Right renal cortex interstitium (tissue), 3 donors: ENCODE measurements at regions not wholly inside any gene's neighbourhood (a gene's known extent, or its start where the extent isn't known, plus 50 kb on each side); places are given as distances from the start of the nearest gene placed in this dataset.
"Not testable (repeated sequence)": the region's sequence is repeated elsewhere in the genome, so short reads cannot be mapped to it uniquely, and the experiment has no call there.

Experiments
- DNase-seq, 3 donors: peaks; one replicate each; pipeline ENCODE4 v3.0.0-alpha.2; 2013; ENCODE audit warnings: low read depth in 3 of 3, low spot score in 2 of 3

DNA sequence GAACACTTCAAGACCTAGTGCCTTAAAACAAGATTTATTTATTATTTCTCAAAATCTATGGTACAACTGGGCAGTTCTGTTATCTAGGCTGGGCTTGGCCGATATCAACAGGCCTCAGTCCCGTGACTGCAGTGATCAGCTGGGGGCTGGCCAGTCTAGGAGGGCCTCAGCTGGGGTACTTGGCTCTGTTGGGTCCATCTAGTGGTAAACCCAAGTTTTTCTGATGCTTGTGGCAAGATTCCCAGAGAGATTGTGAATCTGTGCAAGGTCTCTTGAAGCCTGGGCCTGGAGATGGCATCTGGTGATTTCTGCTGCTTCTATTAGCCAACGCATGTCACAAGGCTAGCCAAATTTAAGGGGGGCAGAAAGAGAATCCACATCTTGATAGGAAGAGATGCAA lies 482.4 kb upstream of the SGO1 start:
- DNase-seq: no peak

DNA sequence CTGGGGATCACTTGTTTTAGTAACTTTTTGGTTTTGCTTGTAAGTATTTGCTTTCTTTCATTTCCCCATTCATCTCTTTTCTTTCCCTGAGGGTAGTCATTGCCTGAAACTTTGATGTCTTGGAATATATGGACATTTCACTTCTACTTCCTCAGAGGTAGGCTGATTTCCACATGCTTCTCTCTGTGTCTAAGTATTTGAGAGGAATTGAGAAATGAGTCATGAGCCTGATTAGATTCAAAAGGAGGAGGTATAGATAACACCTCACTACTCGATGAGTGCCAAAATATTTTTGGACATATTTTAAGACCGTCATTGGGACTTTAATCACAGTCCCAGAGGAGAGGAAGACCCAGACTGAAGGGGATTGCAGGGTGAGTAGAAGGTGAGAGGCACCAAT lies 480.1 kb upstream of the SGO1 start:
- DNase-seq: no peak

DNA sequence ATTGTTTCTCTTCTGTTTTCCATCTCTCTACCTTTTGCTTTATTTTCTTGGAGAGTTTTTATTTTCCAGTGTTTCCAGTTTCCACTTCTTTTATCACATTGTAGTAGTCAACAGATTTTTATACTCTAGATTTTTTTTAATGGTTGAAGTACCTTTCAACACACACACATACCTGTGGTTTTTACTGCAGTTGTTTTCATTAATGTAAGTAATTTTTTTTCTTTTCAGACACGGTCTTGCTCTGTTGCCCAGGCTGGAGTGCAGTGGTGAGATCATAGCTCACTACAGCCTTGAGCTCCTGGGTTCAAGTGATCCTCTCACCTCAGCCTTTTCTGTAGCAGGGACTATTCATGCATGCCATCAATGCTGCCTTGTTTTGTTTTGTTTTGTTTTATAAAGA lies 472.5 kb upstream of the SGO1 start:
- DNase-seq: no peak

DNA sequence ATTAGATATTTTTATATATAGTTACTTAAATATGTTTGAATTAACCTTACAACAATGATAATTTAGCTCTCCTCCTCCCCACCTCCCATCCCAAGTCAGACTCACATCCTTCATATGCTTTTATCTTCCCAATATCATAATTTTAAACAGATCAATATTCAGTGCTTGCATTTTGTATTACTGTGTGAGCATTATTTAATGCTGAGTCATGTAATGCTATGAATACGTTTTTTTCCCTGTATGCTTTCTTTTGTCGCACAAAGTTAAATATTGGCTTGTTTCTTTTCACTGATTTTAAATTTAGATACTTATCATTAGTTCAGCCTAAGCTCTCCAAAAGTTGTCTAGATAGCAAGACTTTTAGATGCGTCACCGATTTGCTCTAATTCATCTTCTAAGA lies 471.6 kb upstream of the SGO1 start:
- no peak for DNase-seq

DNA sequence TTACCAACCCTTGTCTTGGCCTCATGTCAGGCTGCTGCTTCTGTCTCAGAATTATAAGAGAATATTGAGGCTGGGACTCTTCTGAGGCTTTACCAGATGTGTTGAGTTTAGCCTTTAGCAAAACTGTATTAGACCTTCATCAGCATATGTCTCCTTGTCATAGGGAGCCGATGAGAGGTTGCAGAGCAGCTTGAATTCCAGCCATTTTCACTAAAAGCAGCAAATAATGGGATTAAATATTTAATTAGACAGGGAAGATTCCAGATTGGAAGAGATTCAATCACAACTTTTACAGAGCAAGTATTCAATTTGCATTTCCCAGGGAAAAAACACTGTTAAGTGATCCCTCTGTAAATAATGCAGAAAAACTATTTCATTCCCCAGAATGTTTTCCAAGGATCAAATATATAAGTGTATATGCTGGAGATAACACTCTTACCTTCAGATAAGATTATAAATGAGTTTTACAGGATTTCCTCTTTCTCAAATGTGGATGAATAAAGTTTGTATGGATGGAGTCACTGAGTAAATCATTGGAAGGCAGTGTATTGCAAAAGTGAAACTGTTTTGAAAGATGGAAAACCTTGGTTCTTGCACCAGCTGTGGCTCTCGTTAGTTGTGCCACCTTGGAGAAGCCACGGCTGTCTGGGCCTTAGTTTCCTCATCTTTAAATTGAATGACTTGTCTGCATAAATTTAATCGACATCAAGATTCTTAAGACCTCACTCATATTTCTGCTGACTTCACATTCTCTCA lies 466.4 kb upstream of the SGO1 start:
- DNase-seq: no peak

DNA sequence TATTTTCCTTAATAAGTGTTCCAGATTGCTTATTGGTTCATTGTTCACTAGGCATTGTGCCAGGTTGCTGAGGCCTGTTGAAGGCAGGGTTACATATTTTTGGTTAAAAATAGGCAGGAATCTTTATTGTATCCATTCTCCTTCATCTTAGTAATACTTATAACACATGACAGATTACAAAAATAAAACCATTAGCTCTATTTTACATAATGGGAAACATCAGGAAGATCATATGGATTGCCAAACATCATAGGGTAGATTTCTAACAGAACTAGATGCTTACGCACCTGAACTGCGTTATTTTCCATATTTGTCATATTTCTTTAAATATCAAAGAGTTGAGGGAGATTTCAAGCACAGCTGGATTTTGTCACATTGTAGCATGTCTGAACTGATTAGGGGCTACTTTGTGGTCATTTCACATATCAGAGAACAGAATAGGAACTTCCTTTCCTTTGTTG lies 462.9 kb upstream of the SGO1 start:
- no peak for DNase-seq

DNA sequence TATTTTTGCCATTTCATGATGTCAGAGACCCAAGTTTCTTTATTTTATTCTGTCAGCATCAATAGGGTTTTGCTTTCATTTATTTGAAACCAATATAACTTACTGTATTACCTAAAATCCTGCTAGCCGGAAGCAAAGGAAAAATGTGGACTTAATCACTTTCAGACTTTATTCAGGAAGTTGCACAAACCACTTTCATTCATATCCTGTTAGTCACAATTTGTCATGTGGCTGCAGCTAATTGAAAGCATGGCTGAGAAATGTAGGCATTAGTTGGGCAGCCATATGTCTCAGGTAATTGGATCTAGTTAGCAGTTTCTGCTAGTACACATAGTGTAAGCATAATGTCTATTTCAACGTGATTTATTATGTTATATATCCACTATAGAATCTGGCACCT lies 462.3 kb upstream of the SGO1 start:
- DNase-seq: no peak

DNA sequence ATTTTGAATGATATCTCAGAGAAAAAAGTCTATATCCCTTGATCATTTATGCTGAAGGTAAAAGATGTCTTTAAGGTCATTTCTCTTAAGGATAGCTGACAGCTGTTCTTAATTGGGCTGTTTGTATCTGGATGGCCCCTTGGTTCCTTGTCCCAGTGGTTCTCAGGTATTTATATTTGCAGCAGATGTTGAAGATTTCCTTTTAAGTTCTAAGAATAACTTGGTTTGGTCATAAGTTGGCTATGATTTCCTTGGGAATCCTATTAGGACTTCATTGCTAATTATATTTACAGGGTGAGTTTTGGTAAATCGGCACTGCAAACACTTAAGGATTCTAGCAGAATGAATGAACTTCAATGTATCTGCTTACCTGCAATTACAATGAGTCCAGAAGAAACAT lies 460.4 kb upstream of the SGO1 start:
- no peak for DNase-seq

DNA sequence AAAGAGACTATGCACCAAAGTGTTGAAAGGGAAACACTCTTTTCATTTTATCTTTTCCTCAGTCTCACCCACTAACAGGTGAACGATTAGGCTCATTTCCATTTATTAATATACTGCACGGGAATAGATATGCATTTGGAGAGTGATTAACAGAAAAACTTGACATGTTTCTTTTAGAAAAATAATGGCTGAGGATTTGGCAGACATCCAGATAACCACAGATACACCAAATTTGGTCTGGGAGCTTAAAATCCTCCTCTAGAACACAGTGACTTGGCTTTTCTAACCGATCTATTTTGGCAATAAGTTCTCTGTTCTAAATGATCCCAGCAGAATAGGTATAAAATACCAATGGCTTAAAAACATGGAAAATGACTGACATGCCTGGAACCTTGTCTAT lies 459.3 kb upstream of the SGO1 start:
- no peak for DNase-seq

DNA sequence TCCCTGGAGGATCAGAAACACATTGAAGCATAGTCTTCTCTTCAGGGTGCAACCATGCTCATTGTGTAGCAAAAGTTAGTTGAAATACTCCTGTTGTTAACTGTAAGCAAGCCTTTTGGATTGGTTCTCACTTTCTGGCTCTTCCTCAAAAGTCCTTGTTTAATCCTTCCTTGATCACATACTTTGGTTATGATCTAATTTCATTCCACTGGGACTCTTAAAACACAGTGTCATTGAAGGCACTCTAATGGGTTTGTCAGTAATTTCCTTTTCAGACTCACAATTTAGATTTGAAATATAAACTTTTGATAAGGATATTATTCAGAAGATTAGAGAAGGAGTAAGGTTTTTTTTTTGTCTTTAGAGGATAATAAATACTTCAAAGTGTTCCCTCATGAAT lies 451.7 kb upstream of the SGO1 start:
- no peak for DNase-seq

DNA sequence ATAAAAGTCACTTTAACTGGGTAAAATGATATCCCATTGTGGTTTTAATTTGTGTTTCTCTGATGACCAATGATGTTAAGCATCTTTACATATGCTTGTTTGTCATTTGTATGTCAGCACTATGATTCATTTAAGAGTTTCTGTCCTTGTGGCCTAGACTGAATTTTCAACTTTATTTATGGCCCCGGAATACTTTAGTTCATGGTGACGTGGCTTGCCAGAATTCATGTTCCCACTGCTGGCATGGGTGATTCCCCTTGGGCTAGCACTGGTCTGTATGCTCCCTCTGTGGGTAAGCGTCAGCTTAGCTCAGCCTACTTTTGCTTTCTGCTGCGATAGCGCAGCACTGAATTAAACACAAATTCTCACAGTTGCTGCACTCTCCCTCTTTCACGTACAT lies 436.3 kb upstream of the SGO1 start:
- DNase-seq: no peak

DNA sequence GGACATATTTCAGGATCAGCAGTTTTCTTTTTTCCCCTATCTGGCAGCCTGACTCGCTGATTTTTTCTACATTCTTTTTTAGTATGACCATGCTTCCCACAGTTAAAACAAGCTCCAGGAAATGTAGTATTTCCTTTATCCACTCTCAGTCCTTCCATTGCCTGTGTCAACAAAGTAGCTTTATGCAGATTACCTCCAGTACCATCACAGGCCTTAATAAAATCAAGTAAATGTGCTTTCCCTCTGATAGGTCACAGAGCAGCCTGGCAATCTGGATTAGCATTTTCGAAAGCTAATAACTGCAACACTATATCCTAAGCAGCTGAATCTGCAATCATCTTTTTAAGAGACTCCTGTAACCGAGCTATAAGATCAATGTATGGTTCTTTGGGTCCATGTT lies 432.6 kb upstream of the SGO1 start:
- not testable (repeated sequence) for DNase-seq

DNA sequence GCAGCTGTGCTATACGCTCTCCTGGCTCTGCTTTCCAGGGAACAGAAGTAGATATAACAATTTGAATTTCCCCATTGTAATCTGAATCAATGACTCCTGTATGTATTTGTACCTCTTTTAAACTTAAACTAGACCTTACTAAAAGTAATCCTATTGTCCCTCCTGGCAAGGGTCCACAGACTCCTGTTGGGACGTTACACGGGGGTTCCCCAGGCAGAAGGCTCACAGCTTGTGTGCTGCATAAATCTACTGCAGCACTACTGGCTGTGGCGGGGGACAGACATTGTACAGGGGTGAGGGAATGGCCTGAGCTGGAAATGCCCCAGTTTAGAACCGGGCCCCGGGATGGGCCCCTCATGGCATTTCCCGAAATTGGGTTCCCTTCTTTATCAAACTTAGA lies 432.2 kb upstream of the SGO1 start:
- DNase-seq: not testable (repeated sequence)

DNA sequence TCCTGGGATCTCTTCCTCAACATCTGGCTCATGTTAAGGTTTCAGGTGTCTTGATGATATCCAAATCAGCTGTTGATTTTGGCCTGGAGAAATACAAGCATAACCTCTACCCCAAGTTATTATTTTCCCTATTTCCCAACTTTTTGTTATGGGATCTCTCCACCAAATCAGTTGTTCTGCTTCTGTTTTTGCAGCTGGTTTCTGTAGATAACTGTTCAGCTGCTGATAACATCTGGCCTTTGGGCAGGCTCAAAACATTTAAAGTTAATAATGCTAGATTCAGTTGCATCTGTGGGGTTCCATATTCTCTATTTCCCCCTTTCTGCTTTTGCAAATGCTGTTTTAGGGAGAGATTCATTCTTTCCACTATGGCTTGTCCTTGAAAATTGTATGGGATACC lies 430.0 kb upstream of the SGO1 start:
- not testable (repeated sequence) for DNase-seq

DNA sequence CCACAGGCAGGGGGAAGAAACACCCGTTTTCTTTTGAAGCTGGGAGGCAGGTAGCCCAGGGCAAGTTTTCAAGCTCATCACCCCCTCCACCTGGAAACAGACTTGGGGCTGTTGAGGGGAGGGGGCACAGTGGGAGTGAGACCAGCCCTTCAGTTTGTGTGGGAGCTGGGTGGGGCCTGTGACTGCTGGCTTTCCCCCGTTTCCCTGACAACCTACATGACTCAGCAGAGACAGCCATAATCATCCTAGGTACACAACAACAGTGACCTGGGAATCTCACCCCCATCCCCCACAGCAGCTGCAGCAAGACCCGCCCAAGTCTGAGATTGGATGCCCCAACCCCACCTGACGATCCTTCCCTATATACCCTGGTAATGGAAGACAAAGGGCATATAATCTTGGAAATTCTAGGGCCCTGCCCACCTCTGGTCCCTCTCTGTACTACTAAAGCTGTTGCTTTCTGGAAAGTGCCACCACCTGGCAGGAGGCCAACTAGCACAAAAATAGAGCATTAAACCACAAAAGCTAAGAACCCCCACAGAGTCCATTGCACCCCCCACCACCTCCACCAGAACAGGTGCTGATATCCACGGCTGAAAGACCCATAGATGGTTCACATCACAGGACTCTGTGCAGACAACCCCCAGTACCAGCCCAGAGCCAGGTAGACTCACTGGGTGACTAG lies 422.2 kb upstream of the SGO1 start:
- DNase-seq: no peak

DNA sequence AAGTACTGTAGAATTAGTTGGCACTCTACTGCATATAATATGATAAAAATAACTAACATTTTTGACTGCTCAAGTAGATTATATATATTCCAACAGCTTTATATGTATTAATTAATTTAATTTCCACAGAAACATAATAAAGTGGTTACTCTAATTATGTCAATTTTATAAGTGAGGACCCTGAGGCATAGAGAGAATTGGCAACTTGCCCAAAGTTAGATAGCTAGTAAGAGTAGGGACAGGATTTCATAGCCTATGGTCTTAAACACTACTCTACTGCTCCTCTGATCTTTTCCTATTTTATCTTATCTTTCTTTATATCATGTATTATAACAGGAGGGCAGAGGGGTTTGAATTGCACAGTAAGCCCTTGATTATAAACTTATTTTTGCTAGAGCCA lies 418.7 kb upstream of the SGO1 start:
- no peak for DNase-seq

DNA sequence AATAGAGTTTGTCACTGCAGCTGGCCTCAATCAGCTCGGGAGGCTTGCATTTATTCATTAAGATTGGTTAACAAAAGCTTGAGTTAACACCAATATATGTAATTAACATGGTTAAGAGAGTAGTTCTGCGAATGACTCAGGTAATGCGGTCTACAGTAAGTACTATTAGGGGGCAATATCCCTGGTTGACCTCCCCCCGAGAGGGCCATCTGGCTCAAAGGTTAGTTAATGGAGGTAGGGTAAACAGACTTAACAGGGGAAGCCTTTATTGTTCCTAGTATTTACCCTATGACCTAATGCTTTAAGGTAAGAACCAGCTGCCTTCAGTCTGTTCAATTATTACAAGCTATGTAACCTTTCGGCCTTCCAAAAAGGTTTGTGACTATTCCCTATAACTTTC lies 403.3 kb upstream of the SGO1 start:
- DNase-seq: no peak

DNA sequence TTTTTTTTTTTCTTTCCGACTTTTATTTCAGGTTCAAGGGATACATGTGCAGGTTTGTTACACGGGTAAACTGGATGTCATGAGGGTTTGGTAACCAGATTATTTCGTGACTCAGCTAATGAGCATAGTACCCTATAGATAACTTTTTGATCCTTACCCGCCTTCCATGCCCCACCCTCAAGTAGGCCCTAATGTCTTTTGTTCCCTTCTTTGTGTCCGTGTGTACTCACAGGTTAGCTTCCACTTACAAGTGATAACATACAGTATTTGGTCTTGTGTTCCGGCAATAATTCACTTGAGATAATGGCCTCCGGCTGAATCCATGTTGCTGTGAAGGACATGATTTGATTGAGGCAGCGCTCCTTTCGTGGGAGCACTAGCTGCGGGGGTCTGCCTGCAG lies 402.8 kb upstream of the SGO1 start:
- no peak for DNase-seq

DNA sequence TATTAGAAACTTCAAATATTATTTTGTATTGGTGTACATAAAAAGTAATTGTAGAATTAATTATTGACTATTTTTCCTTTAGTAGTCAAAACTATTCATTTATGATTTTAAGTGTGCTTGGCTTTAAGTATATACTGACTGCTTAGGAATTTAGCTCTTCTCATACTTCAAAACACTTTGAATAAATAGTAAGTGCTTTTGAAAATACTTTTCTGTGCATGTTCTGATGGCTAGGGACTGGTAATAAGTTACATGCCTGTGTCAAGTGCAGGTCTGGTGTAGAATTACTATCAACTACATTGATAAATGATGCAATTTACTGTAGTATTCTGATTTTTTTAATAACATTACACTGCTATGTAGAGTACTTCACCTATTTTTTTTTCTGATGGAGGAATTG lies 397.6 kb upstream of the SGO1 start:
- DNase-seq: no peak

DNA sequence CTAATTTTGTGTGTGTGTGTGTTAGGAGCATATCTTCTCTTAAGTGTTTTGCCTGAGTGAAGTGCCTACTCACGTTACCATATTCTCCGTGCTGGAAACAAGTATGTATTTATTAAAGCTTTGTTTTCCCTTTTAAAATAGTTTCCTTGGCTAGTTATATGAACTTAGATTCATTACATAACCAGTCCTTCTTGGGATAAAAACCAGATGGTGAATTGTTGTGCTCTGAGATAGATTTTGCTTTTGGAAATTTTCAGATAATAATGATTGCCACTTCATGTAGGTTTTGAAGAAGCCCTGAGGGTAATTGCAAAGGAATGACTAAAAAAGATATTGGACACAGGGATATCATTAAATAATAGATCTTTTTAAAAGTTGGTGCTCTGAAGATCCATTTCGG lies 390.2 kb upstream of the SGO1 start:
- no peak for DNase-seq

DNA sequence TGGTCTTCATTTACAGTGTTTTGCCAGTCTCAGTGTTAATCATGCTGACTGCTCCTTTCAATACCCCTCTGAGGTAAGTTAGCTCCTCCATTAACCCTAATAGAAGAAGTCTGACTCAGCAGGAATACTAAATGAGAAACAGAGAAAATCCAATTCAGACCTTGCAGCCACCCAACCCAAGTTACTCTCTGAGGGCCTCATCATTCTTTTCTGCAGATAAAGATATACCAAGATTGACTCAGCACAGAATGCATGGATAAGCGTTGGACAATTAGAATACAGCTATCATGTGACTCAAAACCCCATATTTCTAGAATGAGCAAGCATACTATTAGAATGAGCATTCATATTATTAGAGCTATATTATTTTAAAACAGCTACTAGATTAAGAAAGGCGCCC lies 389.1 kb upstream of the SGO1 start:
- DNase-seq: no peak

DNA sequence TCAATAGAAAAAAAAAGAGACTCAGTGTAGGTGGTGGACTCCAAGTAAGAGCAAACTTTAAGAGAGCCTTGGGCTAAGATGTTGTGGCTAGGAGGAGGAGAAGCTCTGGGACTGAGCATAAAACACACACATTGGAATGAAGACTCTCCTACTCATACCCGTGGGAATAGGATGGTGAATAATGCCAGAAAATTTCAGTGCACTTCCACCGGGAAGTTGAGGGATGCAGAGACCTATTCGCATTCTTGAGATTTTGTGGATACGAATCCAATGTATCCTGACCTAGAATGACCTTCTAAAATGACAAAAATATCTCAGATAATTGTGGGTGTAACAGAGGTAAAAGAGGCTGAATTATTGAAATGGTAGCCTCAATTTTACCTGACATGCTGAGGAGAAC lies 388.7 kb upstream of the SGO1 start:
- DNase-seq: no peak

DNA sequence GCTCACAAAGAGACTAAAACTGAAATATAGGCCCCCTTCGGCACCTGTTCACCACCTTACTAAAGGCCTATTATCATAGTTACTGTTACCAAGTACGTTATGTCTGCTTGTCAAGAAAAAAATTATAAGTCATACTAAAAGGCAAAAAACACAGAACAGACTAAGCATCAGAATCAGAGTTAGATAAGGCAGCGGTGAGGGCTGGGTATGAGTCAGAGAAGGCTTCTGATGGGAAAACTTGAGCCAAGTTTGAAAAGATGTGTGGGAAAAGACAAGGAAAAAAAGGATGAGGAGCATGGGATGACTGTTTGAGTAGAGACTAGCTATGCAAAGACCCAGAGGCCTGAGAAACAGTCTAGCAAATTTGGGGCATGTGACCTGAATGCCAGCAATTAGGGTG lies 387.2 kb upstream of the SGO1 start:
- no peak for DNase-seq
